EH (cell line): ENCODE measurements at regions not wholly inside any gene's neighbourhood (a gene's known extent, or its start where the extent isn't known, plus 50 kb on each side); places are given as distances from the start of the nearest gene placed in this dataset.

Source experiments
- DNase-seq: peaks from one replicate; pipeline ENCODE4 v3.0.0-alpha.2; 2015; ENCODE audit warnings: low read depth

DNA sequence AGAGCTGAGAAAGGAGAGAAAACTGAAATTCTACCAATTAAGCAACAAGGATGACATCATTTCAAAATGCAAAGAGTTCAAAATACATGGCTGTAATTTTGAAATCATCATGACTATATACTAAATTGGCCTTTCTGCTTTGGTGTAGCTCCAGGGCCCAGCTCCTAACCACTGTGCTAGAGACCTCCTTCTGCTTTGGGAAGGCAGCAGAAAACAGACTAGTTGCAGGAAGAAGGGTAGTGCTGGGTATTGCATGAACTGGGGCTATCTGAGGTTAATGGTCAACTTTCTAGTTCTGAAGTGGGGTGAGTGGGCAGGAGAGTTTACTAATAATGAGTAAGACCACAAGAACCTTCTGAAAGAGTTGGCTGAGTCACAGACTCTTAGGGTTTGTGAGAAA is 66.2 kb downstream of the PTGER2 start:
- peak; percentile 4 for DNase-seq
